Activated T-helper 2 cell treated with anti-CD3 and anti-CD28 coated beads, Interferon-gamma antibody, Interleukin-2, Interleukin-4, amounts not matched to agents 10 μg/mL and 5 μg/mL and 100 μg/mL, durations not matched to agents 14 hours and 24 hours and 36 hours (primary cell): ENCODE measurements at regions not wholly inside any gene's neighbourhood (a gene's known extent, or its start where the extent isn't known, plus 50 kb on each side); places are given as distances from the start of the nearest gene placed in this dataset.

ENCODE experiments used
- DNase-seq: peaks from one replicate; pipeline ENCODE4 v3.0.0; 2021; ENCODE audit warnings: low spot score
- H3K27ac Mint-ChIP-seq: one replicate; pipeline ENCODE4 v1.8.0; 2021; ENCODE audit warnings: mixed read lengths
- H3K27me3 Mint-ChIP-seq: one replicate; pipeline ENCODE4 v1.8.0; 2021; ENCODE audit warnings: low read depth, mixed read lengths
- H3K36me3 Mint-ChIP-seq: one replicate; pipeline ENCODE4 v1.8.0; 2021; ENCODE audit warnings: low read depth, mixed read lengths
- H3K4me1 Mint-ChIP-seq: one replicate; pipeline ENCODE4 v1.8.0; 2021; ENCODE audit warnings: low read depth, mixed read lengths
- H3K4me3 Mint-ChIP-seq: one replicate; pipeline ENCODE4 v1.8.0; 2021; ENCODE audit warnings: low read depth, mild to moderate bottlenecking, moderate library complexity, mixed read lengths
- H3K9me3 Mint-ChIP-seq: one replicate; pipeline ENCODE4 v1.8.0; 2021; ENCODE audit warnings: mixed read lengths
- intact Hi-C: fragments of 100-400 bp; cut with micrococcal nuclease; formaldehyde crosslinking; loops from one replicate; pipeline ENCODE4 v1.15.1; 2023

DNA sequence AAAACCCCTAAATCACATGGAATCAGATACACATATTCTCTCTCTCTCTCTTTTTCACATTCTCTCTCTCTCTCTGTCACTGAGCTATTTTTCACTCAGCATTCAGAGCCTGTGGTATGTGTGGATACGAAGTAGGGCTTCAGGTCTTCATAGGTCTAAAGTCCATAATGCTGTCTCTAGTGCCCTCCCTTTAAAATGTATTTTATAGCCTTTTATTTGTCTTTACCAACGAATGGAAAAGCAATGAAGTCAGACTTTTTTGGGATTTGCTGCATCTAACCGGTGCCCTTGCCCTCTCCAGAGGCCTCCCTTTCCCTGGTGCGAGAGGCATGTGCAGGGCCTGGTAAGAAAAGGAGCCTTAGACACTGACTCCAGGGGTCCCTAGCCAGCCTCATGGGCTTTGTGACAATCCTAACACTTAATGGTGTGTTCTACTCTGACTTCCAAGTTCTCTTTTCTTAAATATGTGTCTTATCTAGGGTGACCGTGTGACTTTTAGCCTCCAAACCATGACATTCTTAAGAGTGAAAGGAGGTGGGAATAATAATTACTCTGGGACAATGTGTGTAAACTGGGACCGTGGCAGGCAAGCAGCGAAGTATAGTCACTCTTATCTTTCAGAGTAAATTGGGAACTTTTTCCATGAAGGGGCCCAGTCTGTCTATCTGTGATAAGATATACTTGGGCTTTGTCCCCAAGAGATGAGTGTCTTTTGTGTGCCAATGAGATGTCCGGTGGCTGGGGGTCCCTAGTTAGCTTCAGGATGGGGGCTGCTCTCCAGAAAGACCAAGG, 101.1 kb downstream of the B3GNT2 start:
- H3K27ac Mint-ChIP-seq = no peak overlapping the region
- no peaks in the 10 kb centered on the region for H3K27me3 Mint-ChIP-seq
- DNase-seq = no peak
- no peaks in the 10 kb centered on the region for H3K9me3 Mint-ChIP-seq
- H3K36me3 Mint-ChIP-seq = no peaks in the 10 kb centered on the region
- peaks cover 5% of the 10 kb centered on the region for H3K4me1 Mint-ChIP-seq
- H3K4me3 Mint-ChIP-seq = no peak overlapping the region
- intact Hi-C loops = no loop called here

DNA sequence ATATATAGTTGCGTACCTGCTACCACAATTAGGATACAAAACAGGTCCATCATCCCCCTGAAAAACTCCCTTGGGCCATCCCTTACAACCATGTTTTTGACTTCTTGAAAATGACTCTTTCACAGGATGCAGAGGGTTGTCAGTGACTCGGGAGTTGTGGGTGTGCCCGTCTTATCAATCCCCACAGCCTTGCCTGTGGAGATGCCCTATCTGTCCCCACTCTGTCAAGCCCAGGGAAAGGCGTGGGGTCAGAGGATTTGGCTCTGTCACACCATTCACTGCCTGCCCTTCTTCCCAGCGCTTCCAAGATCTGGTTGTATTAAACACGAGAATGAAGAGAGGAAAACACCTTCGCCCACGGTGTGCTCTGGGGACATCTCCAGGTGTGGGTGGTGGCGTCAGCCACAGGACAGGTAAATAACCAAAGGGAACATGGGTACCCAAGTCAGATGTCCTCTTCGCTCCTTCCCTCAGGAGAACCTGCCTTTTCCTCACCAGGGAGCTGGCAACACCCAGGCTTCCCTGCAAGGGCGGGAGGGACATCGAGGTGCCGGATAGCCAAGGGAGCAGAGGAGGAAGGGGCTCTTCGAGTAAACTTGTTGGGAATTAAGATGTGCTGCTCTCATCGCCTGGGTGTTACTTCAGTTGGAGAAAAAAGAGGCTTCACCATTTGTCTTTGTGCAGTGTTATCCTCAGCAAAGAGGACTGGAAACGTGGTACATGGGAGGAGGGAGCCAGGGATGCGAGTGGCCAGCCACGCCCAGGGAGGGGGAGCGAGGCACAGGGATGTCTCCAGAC, 100.3 kb downstream of the B3GNT2 start:
- Mint-ChIP-seq H3K27me3 (no peaks in the 10 kb centered on the region), H3K4me3 (no peak overlapping the region), H3K36me3 (no peaks in the 10 kb centered on the region), H3K9me3 (no peaks in the 10 kb centered on the region), H3K4me1 (peaks cover 5% of the 10 kb centered on the region), H3K27ac (no peak overlapping the region)
- DNase-seq = no peak
- intact Hi-C loops = no loop called here

DNA sequence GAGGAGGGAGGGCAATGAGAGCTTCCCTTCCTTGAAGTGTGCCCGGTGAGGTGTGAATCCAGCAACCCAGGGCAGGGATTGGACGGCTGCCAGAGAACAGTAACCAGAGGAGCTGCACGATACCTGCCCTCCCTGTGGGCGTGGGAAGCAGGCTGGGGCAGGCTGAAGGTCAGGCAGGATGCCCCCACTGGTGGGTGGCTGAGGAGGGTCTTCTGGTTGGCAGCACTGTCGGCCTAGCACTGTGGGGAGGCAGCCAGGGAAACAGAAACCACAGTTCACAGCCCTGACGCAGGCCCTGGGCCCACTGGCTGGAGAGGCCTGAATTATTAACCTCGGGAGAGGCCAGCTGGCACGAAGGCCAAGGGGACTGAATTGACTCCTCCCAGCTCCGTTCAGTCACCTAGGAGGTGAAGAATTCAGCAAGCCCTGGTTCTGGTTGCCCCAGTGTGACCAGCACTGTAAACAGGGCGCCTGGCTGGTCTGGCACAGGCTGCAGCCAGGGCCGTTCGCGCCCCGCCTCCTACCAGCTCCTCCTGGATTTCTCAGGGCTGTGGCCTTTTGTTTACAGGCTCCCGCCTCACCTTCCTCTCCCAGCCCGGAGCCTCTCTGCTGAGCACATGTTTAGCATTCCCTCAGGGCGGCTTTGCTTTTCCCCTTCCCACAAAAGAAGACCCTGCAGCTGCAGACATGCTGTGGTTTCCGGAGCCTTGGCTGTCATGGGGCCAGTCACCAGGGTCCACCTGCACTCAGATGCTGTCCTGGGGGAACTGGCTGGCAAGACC, 97.8 kb downstream of the B3GNT2 start:
- intact Hi-C loops = no loop called here
- Mint-ChIP-seq H3K4me3 (no peak overlapping the region), H3K27me3 (no peaks in the 10 kb centered on the region), H3K36me3 (no peaks in the 10 kb centered on the region), H3K9me3 (no peaks in the 10 kb centered on the region), H3K4me1 (peaks cover 5% of the 10 kb centered on the region), H3K27ac (no peak overlapping the region)
- no peak for DNase-seq

DNA sequence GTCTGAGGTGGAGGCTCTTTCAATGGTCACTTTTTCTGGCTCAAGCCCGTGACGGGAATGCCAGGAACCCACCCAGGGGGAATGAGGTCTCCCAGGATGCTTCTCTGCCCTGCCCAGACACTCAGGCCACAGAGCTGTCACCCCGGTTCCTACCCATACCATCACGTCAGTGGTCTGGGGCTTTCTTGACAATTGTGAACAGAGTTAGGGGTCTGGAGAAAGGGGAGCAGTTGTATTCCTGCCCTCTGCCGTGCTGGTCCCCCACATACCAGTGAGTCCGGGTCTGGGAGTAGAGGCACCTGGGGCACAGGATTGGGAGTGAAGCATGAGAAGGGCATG, 97.2 kb downstream of the B3GNT2 start:
- Mint-ChIP-seq H3K4me3 (no peak overlapping the region), H3K36me3 (no peaks in the 10 kb centered on the region), H3K4me1 (peaks cover 5% of the 10 kb centered on the region), H3K27ac (no peak overlapping the region), H3K27me3 (no peaks in the 10 kb centered on the region), H3K9me3 (no peaks in the 10 kb centered on the region)
- intact Hi-C loops = no loop called here
- DNase-seq = no peak

GRCh38 chr2:62292190-62292589, 96.3 kb downstream of the B3GNT2 start:
- Mint-ChIP-seq H3K4me1 (peaks cover 9% of the 10 kb centered on the region), H3K27me3 (no peaks in the 10 kb centered on the region), H3K36me3 (no peaks in the 10 kb centered on the region), H3K4me3 (no peak overlapping the region), H3K27ac (no peak overlapping the region), H3K9me3 (no peaks in the 10 kb centered on the region)
- DNase-seq = no peak
- intact Hi-C loops = no loop called here

- intact Hi-C loops = no loop called here
- Mint-ChIP-seq H3K36me3 (no peaks in the 10 kb centered on the region), H3K4me1 (peaks cover 9% of the 10 kb centered on the region), H3K27ac (no peak overlapping the region), H3K9me3 (no peaks in the 10 kb centered on the region), H3K4me3 (no peak overlapping the region), H3K27me3 (no peaks in the 10 kb centered on the region)
- no peak for DNase-seq
These were observed 95.7 kb downstream of the B3GNT2 start for GRCh38 chr2:62291517-62292137.

DNA sequence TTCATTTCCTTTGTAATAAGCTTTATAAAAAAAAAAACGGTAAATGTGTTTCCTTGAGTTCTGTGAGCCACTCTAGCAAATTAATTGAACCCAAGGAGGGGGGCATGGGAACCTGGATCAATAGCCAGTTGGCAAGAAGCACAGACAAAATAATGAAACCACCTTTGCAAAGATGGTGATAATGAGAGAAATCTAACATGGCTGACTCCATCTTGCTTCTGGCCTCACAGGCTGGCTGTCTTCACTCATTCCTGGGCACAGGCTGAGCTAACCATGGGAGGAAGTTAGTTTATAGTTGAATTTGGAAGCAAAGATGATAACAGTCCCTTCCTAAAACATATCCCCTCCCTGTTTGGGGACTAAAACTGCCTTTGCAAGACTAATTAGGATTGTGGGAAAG, 95.1 kb downstream of the B3GNT2 start:
- H3K27ac Mint-ChIP-seq = no peak overlapping the region
- peaks cover 7% of the 10 kb centered on the region for H3K4me1 Mint-ChIP-seq
- no peaks in the 10 kb centered on the region for H3K36me3 Mint-ChIP-seq

DNA sequence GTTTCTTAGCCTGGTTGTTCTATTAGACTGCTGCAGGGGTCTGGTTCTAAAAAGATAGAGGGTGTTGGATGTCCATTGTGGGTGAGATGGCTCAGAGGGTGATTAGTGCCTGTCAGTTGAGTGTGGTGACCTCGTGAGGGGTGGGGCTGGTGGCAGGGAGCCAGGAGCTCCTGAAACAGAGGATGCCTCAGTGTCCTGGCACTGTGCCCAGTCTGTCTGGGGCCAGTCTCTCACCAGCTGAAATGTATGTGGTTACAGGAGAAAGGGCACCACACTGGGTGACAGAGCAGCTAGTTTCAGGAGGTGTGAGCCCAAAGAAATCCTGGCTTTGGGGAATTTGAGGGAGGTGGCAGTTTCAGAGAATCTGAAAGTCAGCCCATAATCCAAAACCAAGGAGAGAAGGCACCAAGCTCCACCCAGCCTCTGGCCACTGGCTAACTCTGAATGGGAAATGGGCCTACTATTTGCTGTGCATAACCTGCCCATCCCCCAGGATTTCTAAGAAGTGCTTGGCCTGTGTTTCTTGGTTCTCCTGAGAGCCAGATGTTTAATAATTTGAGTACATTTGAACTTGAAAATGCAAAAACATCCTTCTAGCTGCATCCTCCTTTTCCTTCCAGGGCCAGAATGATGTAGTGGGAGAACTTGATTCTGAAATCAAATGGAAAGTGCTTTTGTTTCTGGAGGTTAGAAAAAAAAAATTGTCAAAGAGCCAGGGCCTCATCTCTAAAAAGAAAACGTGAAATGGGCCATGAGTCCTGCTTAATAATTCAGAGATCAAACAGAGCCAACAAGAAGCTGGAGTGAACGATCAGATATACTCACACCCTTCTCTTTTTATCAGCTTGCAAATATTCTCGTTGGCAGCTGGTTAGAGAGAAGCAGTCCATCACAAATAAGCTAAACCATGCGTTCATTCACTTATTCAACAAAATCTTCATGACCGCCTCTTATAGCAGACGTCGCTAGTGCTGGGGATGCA, 92.3 kb downstream of the B3GNT2 start:
- peaks cover 6% of the 10 kb centered on the region for H3K9me3 Mint-ChIP-seq
- peaks cover 4% of the 10 kb centered on the region for H3K4me1 Mint-ChIP-seq
- no peak overlapping the region for H3K27ac Mint-ChIP-seq
- no peaks in the 10 kb centered on the region for H3K27me3 Mint-ChIP-seq
- H3K4me3 Mint-ChIP-seq = no peak overlapping the region
- no peak for DNase-seq
- intact Hi-C loops = no loop called here
- H3K36me3 Mint-ChIP-seq = no peaks in the 10 kb centered on the region

More for the DNA sequence above, 95.1 kb downstream of the B3GNT2 start:
- Mint-ChIP-seq H3K9me3 (no peaks in the 10 kb centered on the region), H3K4me3 (no peak overlapping the region), H3K27me3 (no peaks in the 10 kb centered on the region)
- DNase-seq = no peak
- intact Hi-C loops = no loop called here

DNA sequence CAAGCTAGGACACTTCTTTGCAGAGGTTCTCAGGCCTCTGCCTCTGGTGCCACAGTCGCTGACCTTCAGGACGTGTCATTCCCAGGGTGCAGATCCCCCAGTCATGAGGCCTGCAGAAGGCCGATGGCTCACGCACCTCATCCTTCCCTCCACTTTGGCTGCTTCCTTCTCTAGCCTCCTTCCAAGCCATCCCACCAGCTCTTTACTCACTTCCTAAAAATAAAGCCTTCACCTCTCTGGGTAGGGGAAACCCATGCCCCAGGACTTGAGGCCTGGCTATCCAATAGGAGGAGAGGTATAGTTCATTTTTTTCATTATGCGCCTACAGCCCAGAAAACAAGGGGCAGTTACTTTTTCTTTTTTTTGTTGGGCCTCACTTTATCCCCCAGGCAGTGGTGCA, 91.4 kb downstream of the B3GNT2 start:
- H3K4me1 Mint-ChIP-seq = peaks cover 4% of the 10 kb centered on the region
- intact Hi-C loops = no loop called here
- no peaks in the 10 kb centered on the region for H3K27me3 Mint-ChIP-seq
- no peak overlapping the region for H3K4me3 Mint-ChIP-seq
- H3K27ac Mint-ChIP-seq = no peak overlapping the region
- no peaks in the 10 kb centered on the region for H3K36me3 Mint-ChIP-seq
- DNase-seq = no peak
- H3K9me3 Mint-ChIP-seq = peaks cover 6% of the 10 kb centered on the region

GRCh38 chr2:62286089-62286785, 90.3 kb downstream of the B3GNT2 start:
- Mint-ChIP-seq H3K27me3 (peaks cover under 1% of the 10 kb centered on the region), H3K4me3 (no peak overlapping the region), H3K4me1 (peaks cover 4% of the 10 kb centered on the region), H3K27ac (no peak overlapping the region), H3K9me3 (peaks cover 6% of the 10 kb centered on the region), H3K36me3 (no peaks in the 10 kb centered on the region)
- DNase-seq = no peak
- intact Hi-C loops = no loop called here

DNA sequence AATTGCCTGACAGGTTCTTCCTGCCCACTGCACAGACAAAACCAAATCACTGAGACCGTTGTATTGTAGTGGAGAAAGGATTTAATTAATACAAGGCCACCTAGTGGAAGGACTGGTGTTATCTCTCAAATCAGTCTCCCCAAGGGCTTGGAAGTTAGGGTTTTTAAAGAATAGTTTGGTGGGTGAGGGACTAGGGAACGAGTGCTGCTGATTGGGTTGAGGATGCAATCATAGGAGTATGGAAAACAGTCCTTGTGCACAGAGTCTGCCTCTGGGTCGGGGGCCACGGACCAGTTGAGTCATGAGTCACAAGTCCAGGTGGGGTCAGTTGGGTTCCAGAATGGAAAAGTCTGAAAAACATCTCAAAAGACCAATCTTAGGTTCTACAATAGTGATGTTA, 89.1 kb downstream of the B3GNT2 start:
- Mint-ChIP-seq H3K4me3 (no peak overlapping the region), H3K4me1 (peaks cover 4% of the 10 kb centered on the region), H3K27me3 (peaks cover 3% of the 10 kb centered on the region), H3K9me3 (peaks cover 6% of the 10 kb centered on the region), H3K27ac (no peak overlapping the region), H3K36me3 (no peaks in the 10 kb centered on the region)
- DNase-seq = no peak
- intact Hi-C loops = no loop called here
